IMR-90 (cell line): ENCODE measurements at regions not wholly inside any gene's neighbourhood (a gene's known extent, or its start where the extent isn't known, plus 50 kb on each side); places are given as distances from the start of the nearest gene placed in this dataset.

Experiments used
- ATAC-seq: fragments of 200-7000 bp; cut with Tn5 transposase; 2 replicates; pipeline ENCODE4 v1.9.1; 2020; ENCODE audit warnings: low read depth, mild to moderate bottlenecking, moderate library complexity
- BruUV-seq: library from RNA; stranded (reverse); fragments of 400-500 nt; replicated peaks from 2 replicates; lab custom pipeline; 2021; lab: Mats Ljungman, UMichigan
- CTCF ChIA-PET: fragments of 300-600 bp; formaldehyde crosslinking; extraction: SDS; loops from one replicate; lab custom pipeline; 2021; ENCODE audit warnings: antibody characterized with exemption; lab: Yijun Ruan, JAX
- POLR2A ChIA-PET: fragments of 300-600 bp; sonication (Branson Sonifier 250); formaldehyde crosslinking; loops from one replicate; lab custom pipeline; 2022; ENCODE audit warnings: antibody characterized with exemption; ENCODE audit not compliant: unreplicated experiment; lab: Charles Lee
- DNase-seq: peaks from one replicate; pipeline ENCODE4 v3.0.0; 2013
- H2AFZ ChIP-seq: replicated peaks from 2 replicates; pipeline ENCODE3; 2013; ENCODE audit warnings: low read length, mild to moderate bottlenecking; ENCODE audit not compliant: poor library complexity
- H2AK5ac ChIP-seq: 2 replicates; pipeline ENCODE4 v1.6.1; 2013; ENCODE audit warnings: low read depth, low read length, inconsistent platforms
- H2AK9ac ChIP-seq: replicated peaks from 2 replicates; pipeline ENCODE3; 2013; ENCODE audit warnings: mild to moderate bottlenecking, low read depth, low read length, moderate library complexity; ENCODE audit not compliant: poor library complexity
- H2BK120ac ChIP-seq: 2 replicates; pipeline ENCODE4 v1.6.1; 2013; ENCODE audit warnings: low read depth, low read length, inconsistent platforms
- H2BK15ac ChIP-seq: 3 replicates; pipeline ENCODE4 v1.6.1; 2013; ENCODE audit warnings: low read depth, low read length, inconsistent platforms
- H2BK20ac ChIP-seq: 2 replicates; pipeline ENCODE4 v1.6.1; 2013; ENCODE audit warnings: low read depth, mild to moderate bottlenecking, inconsistent platforms, low read length, moderate library complexity
- H2BK5ac ChIP-seq: 2 replicates; pipeline ENCODE4 v1.6.1; 2013; ENCODE audit warnings: mild to moderate bottlenecking, low read depth, low read length, inconsistent platforms; ENCODE audit not compliant: poor library complexity, severe bottlenecking
- H3K14ac ChIP-seq: replicated peaks from 2 replicates; pipeline ENCODE4 v1.6.1; 2013; ENCODE audit warnings: low read depth, low read length, inconsistent platforms
- H3K18ac ChIP-seq: 2 replicates; pipeline ENCODE4 v1.6.1; 2013; ENCODE audit warnings: low read depth, low read length, control low read depth
- H3K23ac ChIP-seq: 2 replicates; pipeline ENCODE4 v1.6.1; 2013; ENCODE audit warnings: low read depth, low read length, inconsistent platforms
- H3K27ac ChIP-seq: 2 replicates; pipeline ENCODE4 v1.5.1; 2013; ENCODE audit warnings: mild to moderate bottlenecking, control low read depth, low read length; ENCODE audit not compliant: insufficient read depth
- H3K27me3 ChIP-seq: 2 replicates; pipeline ENCODE4 v1.6.1; 2013; ENCODE audit warnings: low read length; ENCODE audit not compliant: control insufficient read depth, insufficient read depth
- H3K36me3 ChIP-seq: 2 replicates; pipeline ENCODE4 v1.6.1; 2013; ENCODE audit warnings: low read length, mixed read lengths; ENCODE audit not compliant: control insufficient read depth, insufficient read depth
- H3K4ac ChIP-seq: 2 replicates; pipeline ENCODE4 v1.6.1; 2013; ENCODE audit warnings: low read depth, low read length, inconsistent platforms
- H3K4me1 ChIP-seq: 2 replicates; pipeline ENCODE4 v1.6.1; 2013; ENCODE audit warnings: low read length, mixed read lengths; ENCODE audit not compliant: control insufficient read depth, insufficient read depth
- H3K4me2 ChIP-seq: 2 replicates; pipeline ENCODE4 v1.6.1; 2013; ENCODE audit warnings: low read depth, mild to moderate bottlenecking, control low read depth, low read length, moderate library complexity
- H3K4me3 ChIP-seq: 2 replicates; pipeline ENCODE4 v1.5.1; 2013; ENCODE audit warnings: low read depth, mild to moderate bottlenecking, control low read depth, low read length, moderate library complexity; ENCODE audit not compliant: insufficient read depth
- H3K56ac ChIP-seq: 2 replicates; pipeline ENCODE4 v1.6.1; 2013; ENCODE audit warnings: low read length, inconsistent platforms; ENCODE audit not compliant: insufficient read depth; ENCODE audit errors: extremely low read depth
- H3K79me1 ChIP-seq, 2 experiments: 2 replicates each; pipeline ENCODE4 v1.6.1; 2013; ENCODE audit warnings: low read length in 2 of 2, inconsistent platforms in 1 of 2, low read depth in 1 of 2
- H3K9ac ChIP-seq: 2 replicates; pipeline ENCODE4 v1.6.1; 2013; ENCODE audit warnings: low read depth, low read length, control low read depth
- H3K9me1 ChIP-seq: 2 replicates; pipeline ENCODE4 v1.6.1; 2013; ENCODE audit warnings: low read length, inconsistent platforms; ENCODE audit not compliant: insufficient read depth
- H3K9me3 ChIP-seq: 2 replicates; pipeline ENCODE4 v1.6.1; 2013; ENCODE audit warnings: low read length; ENCODE audit not compliant: control insufficient read depth, insufficient read depth
- H4K20me1 ChIP-seq: 2 replicates; pipeline ENCODE4 v1.6.1; 2013; ENCODE audit warnings: low read length, inconsistent platforms; ENCODE audit not compliant: insufficient read depth
- H4K5ac ChIP-seq: 2 replicates; pipeline ENCODE4 v1.6.1; 2013; ENCODE audit warnings: mild to moderate bottlenecking, low read depth, low read length, control low read depth
- H4K8ac ChIP-seq, 2 experiments: 2 replicates each; pipeline ENCODE4 v1.6.1; 2013; ENCODE audit warnings: low read depth in 2 of 2, low read length in 2 of 2, control low read depth in 1 of 2, inconsistent platforms in 1 of 2
- H4K91ac ChIP-seq: 2 replicates; pipeline ENCODE4 v1.6.1; 2013; ENCODE audit warnings: low read depth, low read length, inconsistent platforms; ENCODE audit not compliant: insufficient read depth
- BHLHE40 ChIP-seq: fragments of 150-350 bp; IDR thresholded peaks from 2 replicates; pipeline ENCODE4 v1.6.1; 2016; ENCODE audit warnings: mild to moderate bottlenecking, low read depth, low read length
- CHD1 ChIP-seq: IDR thresholded peaks from 2 replicates; pipeline ENCODE4 v1.6.1; 2012; ENCODE audit warnings: low read depth, low read length, improper control_type of control experiment
- ELK1 ChIP-seq: fragments of 150-350 bp; IDR thresholded peaks from 2 replicates; pipeline ENCODE4 v1.6.1; 2016; ENCODE audit warnings: low read depth, mild to moderate bottlenecking, low read length, moderate library complexity, borderline replicate concordance
- FOS ChIP-seq: fragments of 150-350 bp; IDR thresholded peaks from 2 replicates; pipeline ENCODE4 v1.6.1; 2016; ENCODE audit warnings: low read depth, low read length
- MAFK ChIP-seq: IDR thresholded peaks from 2 replicates; pipeline ENCODE4 v1.6.1; 2012; ENCODE audit warnings: low read depth, low read length, improper control_type of control experiment
- MAZ ChIP-seq: IDR thresholded peaks from 2 replicates; pipeline ENCODE4 v1.6.1; 2012; ENCODE audit warnings: low read depth, mild to moderate bottlenecking, low read length, improper control_type of control experiment, moderate library complexity, borderline replicate concordance
- RAD21 ChIP-seq: IDR thresholded peaks from 2 replicates; pipeline ENCODE4 v1.6.1; 2012; ENCODE audit warnings: low read length, improper control_type of control experiment
- RCOR1 ChIP-seq: IDR thresholded peaks from 2 replicates; pipeline ENCODE4 v1.6.1; 2012; ENCODE audit warnings: mild to moderate bottlenecking, low read length, improper control_type of control experiment; ENCODE audit not compliant: insufficient replicate concordance
- RFX5 ChIP-seq: IDR thresholded peaks from 2 replicates; pipeline ENCODE4 v1.8.0; 2012; ENCODE audit warnings: low read depth, mild to moderate bottlenecking, low read length, moderate library complexity
- SMC3 ChIP-seq: fragments of 150-350 bp; IDR thresholded peaks from 2 replicates; pipeline ENCODE4 v1.6.1; 2016; ENCODE audit warnings: low read depth, mild to moderate bottlenecking, antibody characterized with exemption, low read length, moderate library complexity
- USF2 ChIP-seq: fragments of 150-350 bp; IDR thresholded peaks from 2 replicates; pipeline ENCODE4 v1.6.1; 2017; ENCODE audit warnings: mild to moderate bottlenecking, antibody characterized with exemption, low read length, low read depth
- WGBS, 2 experiments: methylation state at CpG; one replicate each; pipeline versions ENCODE4 v1.1.5 to v1.1.7; 2013; ENCODE audit warnings: missing lambda C conversion rate in 2 of 2; ENCODE audit not compliant: insufficient read length in 1 of 2; ENCODE audit errors: extremely low coverage in 2 of 2; 5-methylcytosine and 5-hydroxymethylcytosine counted together
- dilution Hi-C: fragments of 300-500 bp; cut with HindIII; formaldehyde crosslinking; loops from one replicate; pipeline ENCODE4 v1.14.3; 2018; ENCODE audit warnings: low sequenced_read_pairs; ENCODE audit not compliant: unreplicated experiment
- in situ Hi-C: fragments of 300-500 bp; cut with MboI; formaldehyde crosslinking; loops from 3 replicates; pipeline ENCODE4 v1.14.3; 2019; ENCODE audit warnings: low sequenced_read_pairs, inconsistent platforms, mixed read lengths
- intact Hi-C: fragments of 100-400 bp; cut with micrococcal nuclease; formaldehyde crosslinking; loops from 2 replicates; pipeline ENCODE4 v1.10.0; 2022
- TF ChIP-seq, protein P1 (sequence below): conservative IDR thresholded peaks from 2 replicates; pipeline ENCODE4 v1.5.1; 2012; ENCODE audit warnings: mild to moderate bottlenecking, low read depth, low read length, improper control_type of control experiment

DNA sequence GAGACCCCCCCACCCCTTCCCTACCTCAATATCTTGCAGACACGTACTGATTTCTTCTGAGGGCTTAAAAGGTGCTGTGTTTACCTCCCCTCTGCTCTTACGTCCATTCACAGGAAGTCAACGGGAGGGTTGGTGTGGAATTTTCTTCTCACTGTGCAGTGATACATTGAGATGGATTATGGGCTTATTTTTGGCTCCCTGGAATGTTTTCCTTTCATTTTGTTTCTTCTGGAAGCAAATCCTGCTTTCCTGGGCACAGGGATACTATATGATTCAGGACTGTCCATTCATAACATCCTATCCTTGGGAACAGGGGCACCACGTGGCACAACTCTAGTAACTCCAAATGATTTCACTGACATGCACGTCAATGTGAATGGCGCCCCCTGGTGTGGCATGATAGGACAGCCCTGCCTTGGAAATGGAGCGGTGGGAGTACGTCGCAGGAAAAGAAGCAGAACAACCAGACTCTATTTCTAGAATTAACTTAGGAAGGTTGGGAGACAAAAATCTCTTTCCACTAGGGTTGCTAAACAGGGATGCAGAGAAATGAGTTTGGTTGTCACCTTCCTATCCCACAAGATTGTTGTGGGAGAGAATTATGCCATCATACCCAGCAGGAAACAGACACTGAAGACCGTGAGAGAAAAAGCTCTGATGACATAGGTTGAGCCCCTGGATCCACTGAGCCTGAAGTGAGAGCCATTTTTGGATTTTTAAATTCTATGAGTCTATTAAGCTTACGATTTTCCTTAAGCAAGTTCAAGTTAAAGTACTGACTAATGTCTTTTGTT is 146.5 kb upstream of the RAG2 start:
- Histone ChIP-seq H3K79me1 (no peaks in the 10 kb centered on the region), H3K4me3 (no peak overlapping the region), H2BK5ac (no peak overlapping the region), H3K9ac (no peak overlapping the region), H3K56ac (no peak overlapping the region), H4K8ac (no peak overlapping the region), H3K4me2 (no peak overlapping the region), H3K27me3 (peaks cover 2% of the 10 kb centered on the region; the same call in 1 of the 2 replicates), H2BK120ac (no peak overlapping the region), H3K14ac (no peak overlapping the region), H2BK15ac (no peak overlapping the region), H4K20me1 (no peaks in the 10 kb centered on the region), H3K18ac (no peak overlapping the region), H4K5ac (no peak overlapping the region), H3K23ac (no peak overlapping the region), H2AFZ (peak overlapping the region; percentile 27), H3K9me3 (no peaks in the 10 kb centered on the region), H3K27ac (no peak overlapping the region), H2AK5ac (no peak overlapping the region), H4K91ac (no peak overlapping the region), H2BK20ac (no peak overlapping the region), H3K4me1 (no peaks in the 10 kb centered on the region), H3K9me1 (no peaks in the 10 kb centered on the region), H3K36me3 (no peaks in the 10 kb centered on the region), H3K4ac (no peak overlapping the region), H2AK9ac (no peak overlapping the region)
- intact Hi-C loops (no loop called here), in situ Hi-C loops (loop anchor here (5.0 kb wide), 2 partner anchors 42 to 182 kb away; no protein-coding TSS in a partner anchor), dilution Hi-C loops (no loop called here)
- DNase-seq (peak; percentile 66), ATAC-seq (peak; percentile 55; the same call in 1 of the 2 replicates)
- WGBS, 2 experiments = no CpG with 5 or more reads among the region's 11 CpGs
- CTCF ChIA-PET = interaction anchor here (1.5 to 1.8 kb wide), 2 partner anchors 42 to 180 kb away, joined by 4 to 5 read pairs; no protein-coding TSS in a partner anchor
- TF ChIP-seq, protein P1, sequence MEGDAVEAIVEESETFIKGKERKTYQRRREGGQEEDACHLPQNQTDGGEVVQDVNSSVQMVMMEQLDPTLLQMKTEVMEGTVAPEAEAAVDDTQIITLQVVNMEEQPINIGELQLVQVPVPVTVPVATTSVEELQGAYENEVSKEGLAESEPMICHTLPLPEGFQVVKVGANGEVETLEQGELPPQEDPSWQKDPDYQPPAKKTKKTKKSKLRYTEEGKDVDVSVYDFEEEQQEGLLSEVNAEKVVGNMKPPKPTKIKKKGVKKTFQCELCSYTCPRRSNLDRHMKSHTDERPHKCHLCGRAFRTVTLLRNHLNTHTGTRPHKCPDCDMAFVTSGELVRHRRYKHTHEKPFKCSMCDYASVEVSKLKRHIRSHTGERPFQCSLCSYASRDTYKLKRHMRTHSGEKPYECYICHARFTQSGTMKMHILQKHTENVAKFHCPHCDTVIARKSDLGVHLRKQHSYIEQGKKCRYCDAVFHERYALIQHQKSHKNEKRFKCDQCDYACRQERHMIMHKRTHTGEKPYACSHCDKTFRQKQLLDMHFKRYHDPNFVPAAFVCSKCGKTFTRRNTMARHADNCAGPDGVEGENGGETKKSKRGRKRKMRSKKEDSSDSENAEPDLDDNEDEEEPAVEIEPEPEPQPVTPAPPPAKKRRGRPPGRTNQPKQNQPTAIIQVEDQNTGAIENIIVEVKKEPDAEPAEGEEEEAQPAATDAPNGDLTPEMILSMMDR = peak; percentile 71
- TF ChIP-seq MAZ (no peak), MAFK (no peak), RAD21 (no peak), BHLHE40 (no peak), FOS (no peak), USF2 (peak; percentile 83), RCOR1 (no peak), ELK1 (no peak), SMC3 (peak; percentile 53), RFX5 (no peak), CHD1 (no peak)
- POLR2A ChIA-PET = no interaction called here
- BruUV-seq = no TSS peak
